NCI-H1930 (cell line): ENCODE measurements at regions not wholly inside any gene's neighbourhood (a gene's known extent, or its start where the extent isn't known, plus 50 kb on each side); places are given as distances from the start of the nearest gene placed in this dataset.
"Not testable (repeated sequence)": the region's sequence is repeated elsewhere in the genome, so short reads cannot be mapped to it uniquely, and the experiment has no call there.

Source experiments
- DNase-seq, 2 experiments: peaks; one replicate each; lab custom pipeline; 2025; lab: John Stamatoyannopoulos, UW

DNA sequence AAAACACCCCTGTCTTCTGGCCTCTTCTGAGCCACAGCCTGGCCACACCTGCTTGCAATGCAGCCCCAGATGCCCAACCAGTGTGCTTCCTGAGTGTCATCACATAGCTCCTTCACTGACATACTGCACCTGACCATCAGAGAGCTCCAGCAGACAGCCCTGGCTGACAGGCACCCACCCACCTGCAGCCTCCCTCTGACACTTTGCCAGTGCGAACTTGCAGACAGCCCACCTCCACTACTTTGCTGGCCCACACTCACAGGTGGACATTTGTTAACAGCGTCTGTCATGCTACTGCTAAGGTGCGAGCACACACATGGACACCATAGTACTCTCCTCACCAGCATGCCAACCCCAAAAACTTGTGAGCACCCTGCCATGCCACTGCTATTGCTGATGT lies 740.1 kb downstream of the DNAJB9 start:
- no peak for DNase-seq

DNA sequence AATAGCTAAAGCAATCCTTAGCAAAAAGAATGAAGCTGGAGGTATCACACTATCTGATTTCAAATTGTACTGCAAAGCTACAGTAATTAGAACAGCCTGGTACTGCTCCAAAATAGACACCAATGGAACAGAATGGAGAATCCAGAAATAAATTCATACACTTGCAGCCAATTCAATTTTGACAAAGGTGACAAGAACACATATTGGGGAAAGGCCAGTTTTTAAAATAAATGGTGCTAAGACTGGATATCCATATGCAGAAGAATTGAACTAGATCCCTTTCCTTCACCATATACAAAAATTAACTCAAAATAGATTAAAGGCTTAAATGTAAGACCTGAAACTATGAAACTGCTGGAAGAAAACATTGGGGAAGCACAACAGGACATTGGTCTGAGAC lies 748.5 kb downstream of the DNAJB9 start:
- DNase-seq: no peak

DNA sequence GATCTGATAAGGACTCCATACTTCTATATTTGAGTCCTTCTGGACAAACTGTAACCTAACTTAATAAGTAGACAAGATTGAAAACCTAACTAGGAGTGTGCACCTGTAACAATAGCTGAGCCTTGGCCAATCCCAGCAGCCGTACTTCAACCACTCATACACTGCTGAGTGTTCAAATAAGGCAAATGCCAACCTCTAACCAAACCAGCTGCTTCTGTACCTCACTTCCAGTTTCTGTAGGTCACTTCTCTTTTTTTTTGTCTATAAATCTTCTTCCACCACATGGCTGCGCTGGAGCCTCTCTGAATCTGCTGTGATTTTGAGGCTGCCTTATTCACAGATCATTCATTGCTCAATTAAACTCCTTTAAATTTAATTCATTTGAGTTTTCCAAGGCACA lies 753.2 kb downstream of the DNAJB9 start:
- no peak for DNase-seq

GRCh38 chr7:109331423-109331822 lies 761.7 kb downstream of the DNAJB9 start:
- DNase-seq: no peak

GRCh38 chr7:109335951-109336350 lies 766.3 kb downstream of the DNAJB9 start:
- DNase-seq: no peak

DNA sequence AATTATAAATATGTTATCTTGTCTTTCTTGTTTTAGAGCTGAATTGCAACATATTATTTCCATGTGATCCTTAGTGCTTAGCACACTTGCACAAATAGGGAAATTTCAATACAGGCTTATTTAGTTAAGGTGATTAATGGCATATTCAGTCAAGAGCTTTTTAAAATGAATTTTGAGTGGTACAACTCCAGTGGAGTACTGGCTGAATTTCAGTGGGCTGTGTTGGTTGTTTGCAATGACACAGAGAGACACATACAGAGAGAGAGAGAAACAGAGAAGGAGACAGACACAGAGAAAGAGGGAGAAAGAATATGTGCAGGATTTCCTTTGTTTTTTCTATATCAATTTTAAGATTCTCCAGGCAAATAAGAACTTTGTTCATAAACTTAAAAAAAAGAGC lies 766.9 kb downstream of the DNAJB9 start:
- no peak for DNase-seq

- no peak for DNase-seq
These were observed 774.0 kb downstream of the DNAJB9 start for GRCh38 chr7:109343678-109344077.

DNA sequence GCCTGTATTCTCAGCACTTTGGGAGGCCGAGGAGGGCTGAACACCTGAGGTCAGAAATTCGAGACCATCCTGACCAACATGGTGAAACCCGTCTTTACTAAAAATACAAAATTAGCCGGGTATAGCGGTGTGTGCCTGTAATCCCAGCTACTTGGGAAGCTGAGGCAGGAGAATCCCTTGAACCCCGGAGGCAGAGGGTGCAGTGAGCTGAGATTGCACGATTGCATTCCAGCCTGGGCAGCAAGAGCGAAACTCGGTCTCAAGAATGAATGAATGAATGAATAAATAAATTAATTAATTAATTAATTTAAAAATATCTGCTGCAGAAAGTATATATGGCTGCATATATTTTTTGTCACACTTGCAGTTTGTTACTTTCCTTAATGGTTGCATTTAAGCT lies 781.8 kb downstream of the DNAJB9 start:
- DNase-seq: no peak

DNA sequence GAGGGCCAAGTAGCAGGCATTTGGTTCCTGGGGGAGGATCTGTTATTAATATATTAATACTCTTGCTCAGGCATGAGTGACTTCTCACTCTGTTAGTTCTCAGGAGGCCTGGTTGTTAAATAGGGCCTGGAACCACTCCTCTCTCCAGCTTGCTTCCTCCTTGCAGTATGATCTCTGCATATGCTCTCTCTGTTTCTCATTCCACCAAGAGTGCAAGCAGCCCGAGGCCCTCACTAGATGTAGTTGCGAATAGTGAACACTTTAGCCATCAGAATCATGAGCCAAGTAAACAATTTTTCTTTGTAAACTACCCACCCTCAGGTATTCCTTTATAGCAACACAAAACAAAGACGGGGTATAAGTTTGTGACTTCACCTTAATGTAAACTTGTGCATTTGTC lies 784.3 kb downstream of the DNAJB9 start:
- DNase-seq: no peak

- no peak for DNase-seq
These were observed 784.9 kb downstream of the DNAJB9 start for GRCh38 chr7:109354552-109354951.

GRCh38 chr7:109375823-109376222 lies 806.1 kb downstream of the DNAJB9 start:
- DNase-seq: no peak

- no peak for DNase-seq
These were observed 806.9 kb downstream of the DNAJB9 start for GRCh38 chr7:109376576-109376975.

DNA sequence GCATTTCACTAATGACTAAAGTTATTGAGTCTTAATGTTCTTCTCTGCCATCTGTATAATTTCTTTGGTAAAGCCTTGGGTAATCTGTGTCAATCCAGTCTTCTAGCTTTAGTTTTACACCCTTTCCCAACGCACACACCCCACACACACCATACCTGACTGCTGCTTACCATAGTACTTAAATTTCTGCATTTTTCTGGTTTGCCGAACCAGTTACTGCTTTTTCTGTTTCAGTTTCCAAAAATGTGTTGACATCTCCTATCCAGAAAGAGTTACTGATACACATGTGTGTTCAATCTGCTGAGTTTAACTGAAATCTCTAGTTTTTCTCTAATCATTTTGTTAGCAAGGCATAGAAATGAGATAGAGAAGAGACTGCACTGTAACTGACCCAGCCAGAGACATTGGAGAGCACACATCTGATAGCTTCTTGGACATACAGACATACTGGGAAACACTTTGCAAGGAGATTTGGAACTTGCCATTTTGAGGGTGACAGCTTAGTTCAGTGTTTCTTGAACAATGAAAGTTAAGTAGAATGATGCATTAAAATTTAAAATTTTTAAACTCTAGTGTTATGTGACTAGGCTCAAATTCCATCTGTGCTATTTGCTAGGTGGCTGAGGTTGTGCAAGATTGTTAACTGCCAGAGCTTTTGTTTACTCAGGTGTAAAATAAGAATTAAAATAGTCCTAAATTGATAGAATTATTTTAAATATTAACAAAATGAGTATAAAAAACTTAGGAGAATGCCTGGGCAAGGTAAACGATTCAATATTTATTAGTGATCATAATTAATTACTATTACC lies 807.6 kb downstream of the DNAJB9 start:
- DNase-seq: no peak

DNA sequence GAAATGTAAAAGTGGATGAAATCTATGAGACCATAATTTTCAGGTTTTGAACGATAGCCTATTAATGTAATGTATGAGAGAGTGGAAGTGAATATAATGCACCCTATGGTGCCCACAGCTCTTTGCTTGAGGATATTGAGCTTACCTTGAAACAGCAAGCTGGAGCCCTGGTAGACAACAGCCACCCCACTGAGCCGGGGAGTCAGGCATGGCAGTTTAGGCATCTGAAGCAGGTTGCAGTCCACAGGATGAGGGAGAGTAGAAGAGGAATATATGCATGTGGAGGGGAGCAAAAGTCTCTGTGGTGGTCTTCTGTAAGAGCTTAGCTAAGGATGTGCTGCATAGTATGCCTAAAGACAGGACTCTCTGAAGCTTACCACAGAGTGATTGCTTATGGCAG lies 817.3 kb downstream of the DNAJB9 start:
- DNase-seq: no peak

DNA sequence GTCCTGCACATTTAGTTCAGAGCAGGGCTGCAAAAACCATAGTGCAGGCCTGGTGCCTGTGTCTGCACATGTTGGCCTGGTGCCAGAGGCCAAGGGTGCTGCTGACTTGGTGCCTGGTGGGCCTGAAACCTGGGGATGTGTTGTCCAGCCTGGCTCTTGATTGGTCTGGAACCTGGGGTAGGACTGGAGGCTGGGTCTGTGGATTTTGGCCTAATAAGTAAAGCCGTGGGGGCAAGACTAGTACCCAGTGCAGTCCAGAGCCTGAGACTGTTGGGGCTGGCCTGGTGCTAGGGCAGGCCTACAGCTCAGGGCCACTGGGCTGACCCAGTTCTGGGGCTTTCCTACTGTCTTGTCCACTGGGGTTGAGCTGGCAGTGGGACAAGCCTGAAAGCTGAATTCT lies 817.9 kb downstream of the DNAJB9 start:
- no peak for DNase-seq

GRCh38 chr7:109391240-109391639 lies 821.6 kb downstream of the DNAJB9 start:
- no peak for DNase-seq

DNA sequence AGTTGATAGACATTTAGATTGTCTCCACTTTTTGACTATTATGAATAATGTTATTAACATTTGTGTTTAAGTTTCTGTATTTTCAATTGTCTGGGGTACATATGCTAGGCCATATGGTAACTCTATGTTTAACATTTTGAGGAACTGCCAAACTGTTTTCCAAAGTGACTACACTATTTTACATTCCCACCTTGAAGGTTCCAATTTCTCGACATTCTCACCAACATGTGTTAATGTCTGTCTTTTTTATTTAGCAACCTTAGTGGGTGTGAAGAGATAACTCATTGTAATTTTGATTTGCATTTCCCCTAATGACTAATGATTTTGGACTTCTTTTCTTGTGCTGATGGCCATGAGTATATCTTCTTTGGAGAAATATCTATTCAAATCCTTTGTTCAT lies 832.4 kb downstream of the DNAJB9 start:
- DNase-seq: no peak

GRCh38 chr7:109407756-109408155 lies 838.1 kb downstream of the DNAJB9 start:
- no peak for DNase-seq

DNA sequence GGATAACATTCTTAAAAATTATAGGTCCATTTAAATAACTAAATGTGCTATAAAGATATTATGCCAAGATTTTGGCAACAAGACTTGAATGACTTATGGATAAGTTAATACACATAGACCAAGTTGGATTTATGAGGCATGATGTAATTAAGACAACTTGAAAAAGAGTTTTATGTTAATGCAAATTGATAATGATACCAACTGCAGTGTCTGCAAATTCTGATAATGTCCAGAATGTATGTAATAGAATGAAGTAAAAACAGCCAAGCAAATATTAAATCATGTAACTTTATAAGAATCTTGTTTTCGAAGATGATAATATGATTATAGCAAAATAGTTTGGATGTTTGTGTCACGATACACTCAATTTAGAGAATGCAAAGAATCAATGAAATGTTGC lies 868.3 kb downstream of the DNAJB9 start:
- DNase-seq: no peak

DNA sequence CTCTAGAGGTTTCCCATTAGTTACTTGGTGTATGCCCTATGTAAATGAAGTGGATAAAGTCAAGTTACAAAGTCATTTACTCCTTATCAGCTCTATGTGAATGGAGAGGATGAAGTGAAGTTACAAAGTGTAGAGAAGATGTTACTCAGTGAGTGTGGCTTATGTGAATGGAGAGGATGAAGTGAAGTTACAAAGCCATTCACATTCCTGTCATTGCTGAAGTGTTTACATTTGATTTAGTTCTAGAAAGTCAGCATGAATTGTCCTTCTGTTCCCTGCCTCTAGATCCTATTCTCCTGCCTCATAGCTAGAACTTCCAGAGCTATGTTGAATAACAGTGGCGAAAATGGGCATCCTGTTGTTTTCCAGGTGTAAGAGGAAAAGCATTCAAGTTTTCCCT lies 880.1 kb downstream of the DNAJB9 start:
- DNase-seq: no peak

GRCh38 chr7:109456116-109456515 lies 886.4 kb downstream of the DNAJB9 start:
- no peak for DNase-seq

DNA sequence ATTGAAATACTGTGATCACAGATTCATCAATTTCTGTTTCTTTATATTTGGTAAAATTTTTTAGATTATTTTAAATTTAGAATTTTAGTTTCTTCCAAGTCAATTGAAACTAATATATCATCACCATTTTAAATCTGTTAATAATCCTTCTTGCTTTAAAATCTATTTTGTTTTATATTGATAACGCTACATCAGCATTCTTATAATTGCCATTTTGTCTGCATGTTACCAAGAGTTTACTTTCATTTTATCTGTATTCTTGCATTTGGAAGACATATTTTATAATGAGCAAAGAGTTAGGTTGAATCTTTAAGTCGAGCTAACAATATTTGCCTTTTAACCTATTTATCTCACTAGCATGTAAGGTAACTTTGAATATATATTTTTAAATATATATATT lies 890.6 kb downstream of the DNAJB9 start:
- no peak for DNase-seq

GRCh38 chr7:109462171-109462570 lies 892.5 kb downstream of the DNAJB9 start:
- DNase-seq: no peak

- DNase-seq: not testable (repeated sequence)
These were observed 898.1 kb downstream of the DNAJB9 start for GRCh38 chr7:109467729-109468128.
